Gastroesophageal sphincter (tissue), 4 donors: ENCODE measurements at regions not wholly inside any gene's neighbourhood (a gene's known extent, or its start where the extent isn't known, plus 50 kb on each side); places are given as distances from the start of the nearest gene placed in this dataset.

ENCODE experiments used
- ATAC-seq: fragments of 150-250 bp; one replicate; pipeline ENCODE4 v1.9.1; 2016; ENCODE audit warnings: mild to moderate bottlenecking, moderate library complexity
- H3K27ac ChIP-seq, 4 donors: fragments of 200-600 bp; sonication (generic) in 3 of 4; 1 replicate in 3 of 4; 2 replicates in 1 of 4; pipeline ENCODE4 v1.5.1; 2016 to 2019
- H3K27me3 ChIP-seq: fragments of 200-600 bp; sonication (generic); one replicate; pipeline ENCODE4 v1.5.1; 2019
- H3K36me3 ChIP-seq, 2 donors: fragments of 200-600 bp; sonication (generic); one replicate each; pipeline ENCODE4 v1.5.1; 2019; ENCODE audit warnings: control low read depth in 1 of 2
- H3K4me1 ChIP-seq, 3 donors: fragments of 200-600 bp; sonication (generic); 1 replicate in 2 of 3; 2 replicates in 1 of 3; pipeline ENCODE4 v1.5.1; 2016 to 2019; ENCODE audit warnings: control low read depth in 2 of 3
- H3K4me3 ChIP-seq, 2 donors: fragments of 200-600 bp; sonication (generic); one replicate each; pipeline ENCODE4 v1.5.1; 2019; ENCODE audit warnings: mild to moderate bottlenecking in 1 of 2, moderate library complexity in 1 of 2
- H3K9me3 ChIP-seq, 3 donors: fragments of 200-600 bp; sonication (generic); one replicate each; pipeline ENCODE4 v1.5.1; 2017 to 2019; ENCODE audit warnings: control low read depth in 2 of 3
- EP300 ChIP-seq: sonication (generic); formaldehyde crosslinking; IDR thresholded peaks from one replicate; pipeline ENCODE4 v1.6.1; 2017; ENCODE audit warnings: antibody characterized with exemption, mild to moderate bottlenecking
- POLR2A ChIP-seq, 2 donors: fragments of 450-650 bp; IDR thresholded peaks; one replicate each; pipeline ENCODE4 v1.6.1; 2017; ENCODE audit warnings: antibody characterized with exemption in 2 of 2, mild to moderate bottlenecking in 2 of 2, moderate library complexity in 1 of 2
- POLR2AphosphoS5 ChIP-seq: sonication (generic); formaldehyde crosslinking; IDR thresholded peaks from one replicate; pipeline ENCODE4 v1.6.1; 2017; ENCODE audit warnings: antibody characterized with exemption
- WGBS, 2 donors: methylation state at CpG; one replicate each; pipeline ENCODE4 v1.1.5; 2018; ENCODE audit warnings: low coverage in 1 of 2; 5-methylcytosine and 5-hydroxymethylcytosine counted together
- TF ChIP-seq, protein P1 (sequence below), 4 experiments: fragments of 200-600 bp in 2 of 4; fragments of 450-650 bp in 2 of 4; sonication (generic) in 1 of 4; IDR thresholded peaks; one replicate each; pipeline ENCODE4 v1.5.1; 2017 to 2019; ENCODE audit warnings: antibody characterized with exemption in 4 of 4, mild to moderate bottlenecking in 2 of 4, moderate library complexity in 2 of 4

DNA sequence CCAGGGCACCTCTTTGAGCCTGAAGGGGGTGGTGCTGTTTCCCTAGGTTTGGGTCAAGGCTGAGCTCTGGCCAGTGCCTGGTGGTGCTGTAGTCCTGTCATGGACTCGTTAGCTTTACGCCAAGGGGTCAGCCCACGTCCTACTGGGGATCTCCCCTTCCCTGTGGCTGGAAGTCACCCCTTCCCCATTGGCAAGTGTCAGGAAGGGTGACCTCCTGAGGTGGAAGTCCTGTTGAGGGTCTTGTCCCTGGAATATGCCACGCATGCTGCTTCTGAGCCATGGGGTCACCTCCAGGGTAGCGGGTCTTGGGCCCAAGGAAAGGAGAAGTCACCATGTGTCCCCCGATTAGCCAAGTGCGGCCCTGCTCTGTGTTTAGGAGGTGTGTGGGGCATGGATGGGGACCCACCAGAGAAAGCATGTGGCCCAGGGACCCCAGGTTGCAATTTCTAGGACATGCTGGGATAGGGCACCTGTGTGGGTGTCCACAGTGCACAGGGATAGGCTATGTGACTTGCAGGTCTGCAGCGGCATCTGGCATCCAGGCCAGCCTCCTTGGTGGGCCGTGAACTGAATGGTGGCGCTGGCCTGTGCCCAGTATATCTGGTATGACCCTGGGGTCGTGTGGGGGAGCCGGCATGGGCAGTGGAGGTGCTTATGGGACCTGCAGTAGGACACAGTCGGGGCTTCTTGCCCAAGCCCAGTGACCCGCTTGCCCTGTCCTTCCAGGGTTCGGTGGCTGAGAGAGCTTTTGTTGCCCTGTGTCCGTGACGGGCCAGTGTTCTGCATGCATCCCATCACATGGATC lies 226.7 kb downstream of the SNRPN start:
- Histone ChIP-seq H3K4me1 (no peaks in the 10 kb centered on the region), H3K36me3 (no peaks in the 10 kb centered on the region), H3K27ac (no peak overlapping the region), H3K9me3 (peaks cover 0 to 90% (median 0%) of the 10 kb centered on the region in 3 donors), H3K27me3 (no peaks in the 10 kb centered on the region), H3K4me3 (no peak overlapping the region)
- WGBS, 2 donors, result 100% methylated on average over 2 of the region's 17 CpGs; no CpG with 5 or more reads in 1 of the 2 donors
- no peak for ATAC-seq
- TF ChIP-seq, protein P1, sequence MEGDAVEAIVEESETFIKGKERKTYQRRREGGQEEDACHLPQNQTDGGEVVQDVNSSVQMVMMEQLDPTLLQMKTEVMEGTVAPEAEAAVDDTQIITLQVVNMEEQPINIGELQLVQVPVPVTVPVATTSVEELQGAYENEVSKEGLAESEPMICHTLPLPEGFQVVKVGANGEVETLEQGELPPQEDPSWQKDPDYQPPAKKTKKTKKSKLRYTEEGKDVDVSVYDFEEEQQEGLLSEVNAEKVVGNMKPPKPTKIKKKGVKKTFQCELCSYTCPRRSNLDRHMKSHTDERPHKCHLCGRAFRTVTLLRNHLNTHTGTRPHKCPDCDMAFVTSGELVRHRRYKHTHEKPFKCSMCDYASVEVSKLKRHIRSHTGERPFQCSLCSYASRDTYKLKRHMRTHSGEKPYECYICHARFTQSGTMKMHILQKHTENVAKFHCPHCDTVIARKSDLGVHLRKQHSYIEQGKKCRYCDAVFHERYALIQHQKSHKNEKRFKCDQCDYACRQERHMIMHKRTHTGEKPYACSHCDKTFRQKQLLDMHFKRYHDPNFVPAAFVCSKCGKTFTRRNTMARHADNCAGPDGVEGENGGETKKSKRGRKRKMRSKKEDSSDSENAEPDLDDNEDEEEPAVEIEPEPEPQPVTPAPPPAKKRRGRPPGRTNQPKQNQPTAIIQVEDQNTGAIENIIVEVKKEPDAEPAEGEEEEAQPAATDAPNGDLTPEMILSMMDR (IDR thresholded peaks at IDR 0.05), result no peak
- TF ChIP-seq POLR2AphosphoS5 (no peak), EP300 (no peak), POLR2A (IDR thresholded peaks at IDR 0.05) (no peak)

DNA sequence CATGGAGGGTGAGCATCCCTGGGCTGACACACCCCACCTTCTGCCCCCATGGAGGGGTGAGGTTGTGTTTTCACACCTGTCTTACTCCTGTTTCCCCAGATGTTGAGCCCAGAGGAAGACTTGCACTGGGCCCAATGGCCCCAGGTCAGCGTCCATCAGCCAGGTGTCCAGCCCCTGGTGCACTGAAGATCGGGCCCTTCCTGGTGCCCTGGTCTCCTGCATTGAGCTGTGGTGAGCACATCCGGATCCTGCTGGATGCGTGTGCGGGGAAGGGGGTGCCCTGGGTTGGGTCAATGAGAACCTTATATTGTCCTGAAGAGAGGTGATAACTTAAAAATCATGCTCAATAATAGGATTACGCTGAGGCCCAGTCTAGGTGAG lies 227.3 kb downstream of the SNRPN start:
- TF ChIP-seq POLR2A (IDR thresholded peaks at IDR 0.05), result no peak
- TF ChIP-seq, protein P1 (IDR thresholded peaks at IDR 0.05), result no peak
- no peak for TF ChIP-seq EP300
- TF ChIP-seq POLR2AphosphoS5, result no peak
- no peak for ATAC-seq
- no peaks in the 10 kb centered on the region for H3K36me3 ChIP-seq
- H3K27me3 ChIP-seq, result no peaks in the 10 kb centered on the region
- 80% methylated on average over 1 of the region's 6 CpGs; no CpG with 5 or more reads in 1 of the 2 donors for WGBS, 2 donors
- H3K27ac ChIP-seq, result no peak overlapping the region
- peaks cover 0 to 90% (median 0%) of the 10 kb centered on the region in 3 donors for H3K9me3 ChIP-seq
- H3K4me1 ChIP-seq, result no peaks in the 10 kb centered on the region
- no peak overlapping the region for H3K4me3 ChIP-seq

GRCh38 chr15:25182736-25183445 lies 228.1 kb downstream of the SNRPN start:
- WGBS, 2 donors, result 70% methylated on average over 2 of the region's 14 CpGs; no CpG with 5 or more reads in 1 of the 2 donors
- no peak overlapping the region for H3K4me3 ChIP-seq
- H3K36me3 ChIP-seq, result no peaks in the 10 kb centered on the region
- H3K27ac ChIP-seq, result no peak overlapping the region
- H3K9me3 ChIP-seq, result peaks cover 0 to 87% (median 0%) of the 10 kb centered on the region in 3 donors
- no peak for ATAC-seq
- no peaks in the 10 kb centered on the region for H3K27me3 ChIP-seq
- TF ChIP-seq, protein P1 (IDR thresholded peaks at IDR 0.05), result no peak
- no peak for TF ChIP-seq EP300
- TF ChIP-seq POLR2A (IDR thresholded peaks at IDR 0.05), result no peak
- TF ChIP-seq POLR2AphosphoS5, result no peak
- no peaks in the 10 kb centered on the region for H3K4me1 ChIP-seq

DNA sequence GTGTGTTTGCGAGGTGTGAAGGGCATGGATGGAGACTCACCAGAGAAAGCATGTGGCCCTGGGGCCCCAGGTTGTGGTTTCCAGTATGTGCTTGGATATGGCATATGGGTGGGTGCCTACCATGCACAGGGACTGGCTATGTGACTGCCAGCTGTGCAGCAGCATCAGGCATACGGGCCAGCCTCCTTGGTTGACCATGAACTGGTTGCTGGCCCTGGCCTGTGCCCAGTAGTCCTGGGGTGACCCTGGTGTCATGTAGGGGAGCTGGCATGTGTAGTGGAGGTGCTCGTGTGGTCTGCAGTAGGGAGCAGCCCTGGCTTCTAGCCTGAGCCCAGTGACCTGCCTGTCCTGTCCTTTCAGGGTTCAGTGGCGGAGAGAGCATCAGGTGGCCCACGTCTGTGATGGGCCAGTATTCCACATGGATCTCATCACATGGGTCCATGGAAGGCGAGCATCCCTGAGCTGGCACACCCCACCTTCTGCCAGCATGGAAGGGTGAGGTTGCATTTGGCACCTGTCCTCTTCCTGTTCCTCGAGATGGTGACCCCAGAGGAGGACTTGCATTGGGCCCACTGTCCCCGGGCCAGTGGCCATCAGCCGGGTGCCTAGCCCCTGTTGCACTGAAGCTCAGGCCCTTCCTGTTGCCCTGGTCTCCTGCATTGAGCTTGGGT lies 228.9 kb downstream of the SNRPN start:
- ATAC-seq, result no peak
- TF ChIP-seq POLR2A (IDR thresholded peaks at IDR 0.05), result peak in 1 of 2 donors; percentile 4
- TF ChIP-seq, protein P1 (IDR thresholded peaks at IDR 0.05), result no peak
- H3K27me3 ChIP-seq, result no peaks in the 10 kb centered on the region
- no peak overlapping the region for H3K4me3 ChIP-seq
- H3K36me3 ChIP-seq, result no peaks in the 10 kb centered on the region
- H3K4me1 ChIP-seq, result no peaks in the 10 kb centered on the region
- 100% methylated on average over 2 of the region's 9 CpGs; no CpG with 5 or more reads in 1 of the 2 donors for WGBS, 2 donors
- H3K9me3 ChIP-seq, result peaks cover 0 to 86% (median 0%) of the 10 kb centered on the region in 3 donors
- no peak overlapping the region for H3K27ac ChIP-seq
